Prostate gland (tissue), 2 donors: ENCODE measurements at regions not wholly inside any gene's neighbourhood (a gene's known extent, or its start where the extent isn't known, plus 50 kb on each side); places are given as distances from the start of the nearest gene placed in this dataset.

Experiments
- POLR2A ChIP-seq: fragments of 450-650 bp; IDR thresholded peaks from one replicate; pipeline ENCODE4 v1.6.1; 2016; ENCODE audit warnings: antibody characterized with exemption, mild to moderate bottlenecking
- TF ChIP-seq, protein P1 (sequence below), 4 experiments: fragments of 200-600 bp in 2 of 4; fragments of 450-650 bp in 2 of 4; sonication (generic) in 2 of 4; IDR thresholded peaks; 1 replicate in 3 of 4; 2 replicates in 1 of 4; pipeline ENCODE4 v1.5.1; 2016 to 2019; ENCODE audit warnings: antibody characterized with exemption in 4 of 4, mild to moderate bottlenecking in 2 of 4, moderate library complexity in 2 of 4

- TF ChIP-seq, protein P1, sequence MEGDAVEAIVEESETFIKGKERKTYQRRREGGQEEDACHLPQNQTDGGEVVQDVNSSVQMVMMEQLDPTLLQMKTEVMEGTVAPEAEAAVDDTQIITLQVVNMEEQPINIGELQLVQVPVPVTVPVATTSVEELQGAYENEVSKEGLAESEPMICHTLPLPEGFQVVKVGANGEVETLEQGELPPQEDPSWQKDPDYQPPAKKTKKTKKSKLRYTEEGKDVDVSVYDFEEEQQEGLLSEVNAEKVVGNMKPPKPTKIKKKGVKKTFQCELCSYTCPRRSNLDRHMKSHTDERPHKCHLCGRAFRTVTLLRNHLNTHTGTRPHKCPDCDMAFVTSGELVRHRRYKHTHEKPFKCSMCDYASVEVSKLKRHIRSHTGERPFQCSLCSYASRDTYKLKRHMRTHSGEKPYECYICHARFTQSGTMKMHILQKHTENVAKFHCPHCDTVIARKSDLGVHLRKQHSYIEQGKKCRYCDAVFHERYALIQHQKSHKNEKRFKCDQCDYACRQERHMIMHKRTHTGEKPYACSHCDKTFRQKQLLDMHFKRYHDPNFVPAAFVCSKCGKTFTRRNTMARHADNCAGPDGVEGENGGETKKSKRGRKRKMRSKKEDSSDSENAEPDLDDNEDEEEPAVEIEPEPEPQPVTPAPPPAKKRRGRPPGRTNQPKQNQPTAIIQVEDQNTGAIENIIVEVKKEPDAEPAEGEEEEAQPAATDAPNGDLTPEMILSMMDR (IDR thresholded peaks at IDR 0.05) = no peak
- TF ChIP-seq POLR2A = no peak
Observed at GRCh38 chr7:98556288-98556687, 60.8 kb upstream of the NPTX2 start.
